ENCODE measurements at regions not wholly inside any gene's neighbourhood (a gene's known extent, or its start where the extent isn't known, plus 50 kb on each side); places are given as distances from the start of the nearest gene placed in this dataset.

DNA sequence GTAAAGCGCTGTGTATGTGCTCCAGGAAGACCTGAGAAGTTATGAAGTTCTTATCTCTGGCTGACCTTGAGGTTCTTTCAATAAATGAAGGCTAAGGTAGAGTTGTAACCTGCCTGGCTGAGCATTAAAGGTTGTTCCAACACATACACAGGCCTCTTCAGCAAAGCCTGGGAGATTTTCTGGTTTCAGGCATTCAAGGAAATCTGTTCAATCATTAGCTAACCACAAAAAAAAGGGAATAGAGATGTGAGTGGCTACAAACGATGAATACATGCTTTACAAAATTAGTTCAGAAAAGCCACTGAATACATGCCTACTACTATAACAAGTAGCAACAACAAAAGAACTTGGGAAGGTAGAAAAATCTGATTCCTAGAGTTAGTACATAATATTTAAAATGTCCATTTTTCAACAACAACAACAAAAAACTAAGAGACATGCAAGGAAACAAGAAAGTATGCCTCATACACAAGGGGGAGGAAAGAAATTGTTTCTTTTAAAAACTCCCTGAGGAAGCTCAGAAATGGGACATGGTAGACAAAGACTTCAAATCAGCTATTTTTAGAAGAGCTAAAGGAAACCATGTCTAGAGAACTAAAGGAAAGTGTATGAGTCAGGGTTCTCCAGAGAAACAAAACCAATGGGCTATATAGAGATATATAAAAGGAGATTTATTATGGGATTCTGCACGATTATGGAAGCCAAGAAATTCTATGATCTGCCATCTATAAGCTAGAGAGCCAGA lies 191.5 kb upstream of the IPO5 start:
- no peak overlapping the region for H3K27ac ChIP-seq
- H3K4me1 ChIP-seq, result no peaks in the 10 kb centered on the region
- no peak for TF ChIP-seq RCOR1 (IDR thresholded peaks at IDR 0.05; ENCODE audit: low read depth, low read length)
- no peak for TF ChIP-seq SMC3 (IDR thresholded peaks at IDR 0.05)
- TF ChIP-seq, protein P1, sequence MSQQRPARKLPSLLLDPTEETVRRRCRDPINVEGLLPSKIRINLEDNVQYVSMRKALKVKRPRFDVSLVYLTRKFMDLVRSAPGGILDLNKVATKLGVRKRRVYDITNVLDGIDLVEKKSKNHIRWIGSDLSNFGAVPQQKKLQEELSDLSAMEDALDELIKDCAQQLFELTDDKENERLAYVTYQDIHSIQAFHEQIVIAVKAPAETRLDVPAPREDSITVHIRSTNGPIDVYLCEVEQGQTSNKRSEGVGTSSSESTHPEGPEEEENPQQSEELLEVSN (IDR thresholded peaks at IDR 0.05; ENCODE audit: borderline replicate concordance, low read depth), result no peak
- no peak for TF ChIP-seq MAFK (IDR thresholded peaks at IDR 0.05; ENCODE audit: partially characterized antibody)
- TF ChIP-seq HOXA7 (CRISPR knock-in tag; IDR thresholded peaks at IDR 0.05), result no peak
- TF ChIP-seq HDAC2 (IDR thresholded peaks at IDR 0.05), result no peak
- TF ChIP-seq BHLHE40 (IDR thresholded peaks at IDR 0.05; ENCODE audit: low read depth, low read length), result no peak
- FAIRE-seq (no peak), ATAC-seq (no peak), DNase-seq (ENCODE audit: low read depth in 1 of 2, low spot score in 1 of 2) (no peak)
- no peak overlapping the region for H3K4me3 ChIP-seq
- no peak overlapping the region for H3K4me2 ChIP-seq
- CTCF ChIA-PET, result no interaction called here
- no peaks in the 10 kb centered on the region for H3K9me3 ChIP-seq
- WGBS (ENCODE audit: missing lambda C conversion rate), result 0% methylated on average over 3 of the region's 3 CpGs
- POLR2A ChIA-PET, result no interaction called here

DNA sequence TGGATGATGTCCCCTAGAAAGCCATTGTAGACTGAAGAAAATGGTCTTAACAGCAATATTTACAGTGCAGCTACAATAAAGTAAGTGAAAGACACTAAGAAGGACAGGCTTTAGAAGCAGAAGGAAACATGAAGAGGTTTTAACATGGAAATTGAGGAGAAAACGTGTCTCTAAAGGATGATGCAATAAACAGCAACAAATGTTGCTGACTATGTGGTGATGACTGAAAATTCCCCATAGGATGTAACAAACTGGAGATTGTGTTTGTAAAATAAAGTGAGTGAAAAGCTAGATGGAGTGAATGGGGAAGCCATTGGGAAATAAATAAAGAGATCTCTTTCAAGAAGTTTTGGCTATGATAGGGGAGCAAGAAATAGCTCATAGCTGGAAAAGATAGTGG lies 186.7 kb upstream of the IPO5 start:
- no peak for ATAC-seq
- H3K4me2 ChIP-seq, result no peak overlapping the region
- H3K4me3 ChIP-seq, result no peak overlapping the region
- no peaks in the 10 kb centered on the region for H3K9me3 ChIP-seq
- no peak overlapping the region for H3K27ac ChIP-seq
- no peak for DNase-seq (ENCODE audit: low read depth in 1 of 2, low spot score in 1 of 2)
- no peak for FAIRE-seq
- TF ChIP-seq CBX8 (IDR thresholded peaks at IDR 0.05), result no peak
- TF ChIP-seq SREBF2 (IDR thresholded peaks at IDR 0.05), result no peak
- TF ChIP-seq NPAS2 (CRISPR knock-in tag; IDR thresholded peaks at IDR 0.05; ENCODE audit: borderline replicate concordance), result no peak
- no peak for TF ChIP-seq ZC3H11A (IDR thresholded peaks at IDR 0.05)
- TF ChIP-seq MYC (IDR thresholded peaks at IDR 0.05; ENCODE audit: borderline replicate concordance, low read length), result no peak
- TF ChIP-seq, protein P2, sequence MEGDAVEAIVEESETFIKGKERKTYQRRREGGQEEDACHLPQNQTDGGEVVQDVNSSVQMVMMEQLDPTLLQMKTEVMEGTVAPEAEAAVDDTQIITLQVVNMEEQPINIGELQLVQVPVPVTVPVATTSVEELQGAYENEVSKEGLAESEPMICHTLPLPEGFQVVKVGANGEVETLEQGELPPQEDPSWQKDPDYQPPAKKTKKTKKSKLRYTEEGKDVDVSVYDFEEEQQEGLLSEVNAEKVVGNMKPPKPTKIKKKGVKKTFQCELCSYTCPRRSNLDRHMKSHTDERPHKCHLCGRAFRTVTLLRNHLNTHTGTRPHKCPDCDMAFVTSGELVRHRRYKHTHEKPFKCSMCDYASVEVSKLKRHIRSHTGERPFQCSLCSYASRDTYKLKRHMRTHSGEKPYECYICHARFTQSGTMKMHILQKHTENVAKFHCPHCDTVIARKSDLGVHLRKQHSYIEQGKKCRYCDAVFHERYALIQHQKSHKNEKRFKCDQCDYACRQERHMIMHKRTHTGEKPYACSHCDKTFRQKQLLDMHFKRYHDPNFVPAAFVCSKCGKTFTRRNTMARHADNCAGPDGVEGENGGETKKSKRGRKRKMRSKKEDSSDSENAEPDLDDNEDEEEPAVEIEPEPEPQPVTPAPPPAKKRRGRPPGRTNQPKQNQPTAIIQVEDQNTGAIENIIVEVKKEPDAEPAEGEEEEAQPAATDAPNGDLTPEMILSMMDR (IDR thresholded peaks at IDR 0.05), result no peak
- TF ChIP-seq RCOR1 (IDR thresholded peaks at IDR 0.05; ENCODE audit: low read depth, low read length), result no peak
- no peak for TF ChIP-seq SMC3 (IDR thresholded peaks at IDR 0.05)
- TF ChIP-seq, protein P3, sequence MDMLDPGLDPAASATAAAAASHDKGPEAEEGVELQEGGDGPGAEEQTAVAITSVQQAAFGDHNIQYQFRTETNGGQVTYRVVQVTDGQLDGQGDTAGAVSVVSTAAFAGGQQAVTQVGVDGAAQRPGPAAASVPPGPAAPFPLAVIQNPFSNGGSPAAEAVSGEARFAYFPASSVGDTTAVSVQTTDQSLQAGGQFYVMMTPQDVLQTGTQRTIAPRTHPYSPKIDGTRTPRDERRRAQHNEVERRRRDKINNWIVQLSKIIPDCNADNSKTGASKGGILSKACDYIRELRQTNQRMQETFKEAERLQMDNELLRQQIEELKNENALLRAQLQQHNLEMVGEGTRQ (IDR thresholded peaks at IDR 0.05), result no peak
- TF ChIP-seq HOXA7 (CRISPR knock-in tag; IDR thresholded peaks at IDR 0.05), result no peak
- no peak for TF ChIP-seq HEYL (CRISPR knock-in tag; IDR thresholded peaks at IDR 0.05)
- TF ChIP-seq, protein P4, sequence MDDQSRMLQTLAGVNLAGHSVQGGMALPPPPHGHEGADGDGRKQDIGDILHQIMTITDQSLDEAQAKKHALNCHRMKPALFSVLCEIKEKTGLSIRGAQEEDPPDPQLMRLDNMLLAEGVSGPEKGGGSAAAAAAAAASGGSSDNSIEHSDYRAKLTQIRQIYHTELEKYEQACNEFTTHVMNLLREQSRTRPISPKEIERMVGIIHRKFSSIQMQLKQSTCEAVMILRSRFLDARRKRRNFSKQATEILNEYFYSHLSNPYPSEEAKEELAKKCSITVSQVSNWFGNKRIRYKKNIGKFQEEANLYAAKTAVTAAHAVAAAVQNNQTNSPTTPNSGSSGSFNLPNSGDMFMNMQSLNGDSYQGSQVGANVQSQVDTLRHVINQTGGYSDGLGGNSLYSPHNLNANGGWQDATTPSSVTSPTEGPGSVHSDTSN (IDR thresholded peaks at IDR 0.05), result no peak
- TF ChIP-seq NR3C1 (IDR thresholded peaks at IDR 0.05), result no peak
- TF ChIP-seq PHF8 (IDR thresholded peaks at IDR 0.05; ENCODE audit: borderline replicate concordance, low read depth), result no peak
- 0% methylated on average over 1 of the region's 1 CpG for WGBS (ENCODE audit: missing lambda C conversion rate)
- POLR2A ChIA-PET, result no interaction called here
- CTCF ChIA-PET, result no interaction called here
- H3K4me1 ChIP-seq, result no peaks in the 10 kb centered on the region

DNA sequence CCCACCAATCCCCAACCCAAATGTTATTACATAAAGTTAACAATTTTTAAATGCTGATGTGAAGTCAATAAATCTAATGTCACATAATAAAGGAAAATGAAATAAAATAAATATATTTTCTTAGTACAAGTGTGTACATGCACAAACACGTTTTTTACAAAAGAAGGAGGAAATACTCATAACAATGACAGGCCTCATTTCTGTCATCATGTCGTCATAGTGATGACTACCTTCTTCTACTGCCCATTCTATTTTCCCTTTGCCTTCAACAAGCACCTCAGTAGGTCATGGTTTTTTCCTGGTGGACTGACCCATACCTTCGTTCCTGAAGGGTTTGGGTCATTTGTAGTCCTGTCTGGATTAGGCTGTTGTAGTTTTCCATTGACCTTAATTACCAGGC lies 185.3 kb upstream of the IPO5 start:
- no peak overlapping the region for H3K4me3 ChIP-seq
- no peak overlapping the region for H3K27ac ChIP-seq
- ATAC-seq (no peak), FAIRE-seq (no peak), DNase-seq (ENCODE audit: low read depth in 1 of 2, low spot score in 1 of 2) (no peak)
- CTCF ChIA-PET, result no interaction called here
- 6% methylated on average over 3 of the region's 3 CpGs for WGBS (ENCODE audit: missing lambda C conversion rate)
- H3K9me3 ChIP-seq, result no peaks in the 10 kb centered on the region
- no peak overlapping the region for H3K4me2 ChIP-seq
- POLR2A ChIA-PET, result no interaction called here
- H3K4me1 ChIP-seq, result no peaks in the 10 kb centered on the region
- TF ChIP-seq EHF (CRISPR knock-in tag; IDR thresholded peaks at IDR 0.05) (no peak), CHD4 (IDR thresholded peaks at IDR 0.05; ENCODE audit: borderline replicate concordance) (no peak), POLR2AphosphoS2 (conservative IDR thresholded peaks at IDR 0.05; ENCODE audit: low read length) (no peak), SREBF2 (IDR thresholded peaks at IDR 0.05) (no peak), GATA3 (IDR thresholded peaks at IDR 0.05; ENCODE audit: borderline replicate concordance) (no peak), NPAS2 (CRISPR knock-in tag; IDR thresholded peaks at IDR 0.05; ENCODE audit: borderline replicate concordance) (no peak), RNF2 (IDR thresholded peaks at IDR 0.05; ENCODE audit: borderline replicate concordance, low read depth) (no peak), RCOR1 (IDR thresholded peaks at IDR 0.05; ENCODE audit: low read depth, low read length) (no peak)
- TF ChIP-seq, protein P5, sequence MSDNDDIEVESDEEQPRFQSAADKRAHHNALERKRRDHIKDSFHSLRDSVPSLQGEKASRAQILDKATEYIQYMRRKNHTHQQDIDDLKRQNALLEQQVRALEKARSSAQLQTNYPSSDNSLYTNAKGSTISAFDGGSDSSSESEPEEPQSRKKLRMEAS (IDR thresholded peaks at IDR 0.05), result no peak
- TF ChIP-seq, protein P6, sequence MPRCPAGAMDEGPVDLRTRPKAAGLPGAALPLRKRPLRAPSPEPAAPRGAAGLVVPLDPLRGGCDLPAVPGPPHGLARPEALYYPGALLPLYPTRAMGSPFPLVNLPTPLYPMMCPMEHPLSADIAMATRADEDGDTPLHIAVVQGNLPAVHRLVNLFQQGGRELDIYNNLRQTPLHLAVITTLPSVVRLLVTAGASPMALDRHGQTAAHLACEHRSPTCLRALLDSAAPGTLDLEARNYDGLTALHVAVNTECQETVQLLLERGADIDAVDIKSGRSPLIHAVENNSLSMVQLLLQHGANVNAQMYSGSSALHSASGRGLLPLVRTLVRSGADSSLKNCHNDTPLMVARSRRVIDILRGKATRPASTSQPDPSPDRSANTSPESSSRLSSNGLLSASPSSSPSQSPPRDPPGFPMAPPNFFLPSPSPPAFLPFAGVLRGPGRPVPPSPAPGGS (IDR thresholded peaks at IDR 0.05), result no peak
- TF ChIP-seq, protein P1 (IDR thresholded peaks at IDR 0.05; ENCODE audit: borderline replicate concordance, low read depth), result no peak
- TF ChIP-seq, protein P4 (IDR thresholded peaks at IDR 0.05), result no peak

Data from A549 (cell line).